GM12872 (cell line): ENCODE measurements at regions not wholly inside any gene's neighbourhood (a gene's known extent, or its start where the extent isn't known, plus 50 kb on each side); places are given as distances from the start of the nearest gene placed in this dataset.

Experiments
- CTCF ChIP-seq: IDR thresholded peaks from 3 replicates; pipeline ENCODE4 v1.5.1; 2011; ENCODE audit warnings: low read depth, mild to moderate bottlenecking, low read length, moderate library complexity; ENCODE audit not compliant: insufficient read depth

- no peak for TF ChIP-seq CTCF
Measured at GRCh38 chr2:118473241-118473640, 374.2 kb downstream of the EN1 start.

GRCh38 chr2:118470297-118470696 lies 377.2 kb downstream of the EN1 start:
- TF ChIP-seq CTCF: no peak

GRCh38 chr2:118469103-118469502 lies 378.3 kb downstream of the EN1 start:
- no peak for TF ChIP-seq CTCF

GRCh38 chr2:118464546-118465265 lies 376.4 kb downstream of the INSIG2 start:
- no peak for TF ChIP-seq CTCF

GRCh38 chr2:118464046-118464445 lies 375.8 kb downstream of the INSIG2 start:
- no peak for TF ChIP-seq CTCF

GRCh38 chr2:118460425-118460824 lies 372.2 kb downstream of the INSIG2 start:
- TF ChIP-seq CTCF: no peak

- TF ChIP-seq CTCF: no peak
Measured at GRCh38 chr2:118459426-118459825, 371.2 kb downstream of the INSIG2 start.
